Right atrium auricular region (tissue), 2 donors: ENCODE measurements at regions not wholly inside any gene's neighbourhood (a gene's known extent, or its start where the extent isn't known, plus 50 kb on each side); places are given as distances from the start of the nearest gene placed in this dataset.

Experiments used
- DNase-seq: peaks from one replicate; pipeline ENCODE4 v3.0.0-alpha.2; 2019; ENCODE audit warnings: low spot score
- H3K27ac ChIP-seq, 2 donors: fragments of 200-600 bp; sonication (generic); 1 replicate in 1 of 2; 2 replicates in 1 of 2; pipeline ENCODE4 v1.5.1; 2016 to 2019
- H3K27me3 ChIP-seq, 2 donors: fragments of 200-600 bp; sonication (generic); one replicate each; pipeline versions ENCODE4 v1.5.1 to v1.6.0; 2017 to 2019
- H3K36me3 ChIP-seq: fragments of 200-600 bp; sonication (generic); one replicate; pipeline ENCODE4 v1.5.1; 2016
- H3K4me1 ChIP-seq, 2 donors: fragments of 200-600 bp; sonication (generic); one replicate each; pipeline versions ENCODE4 v1.5.1 to v1.6.0; 2017 to 2019
- H3K4me3 ChIP-seq, 2 donors: fragments of 200-600 bp; sonication (generic); 1 replicate in 1 of 2; 2 replicates in 1 of 2; pipeline ENCODE4 v1.5.1; 2017 to 2019; ENCODE audit warnings: mild to moderate bottlenecking in 1 of 2, moderate library complexity in 1 of 2
- H3K9me3 ChIP-seq, 2 donors: fragments of 200-600 bp; sonication (generic); one replicate each; pipeline ENCODE4 v1.5.1; 2019
- CTCF ChIP-seq, 2 donors: fragments of 200-600 bp; sonication (generic); IDR thresholded peaks; one replicate each; pipeline ENCODE4 v1.5.1; 2019; ENCODE audit warnings: antibody characterized with exemption in 2 of 2

- H3K4me1 ChIP-seq: no peaks in the 10 kb centered on the region
- TF ChIP-seq CTCF (IDR thresholded peaks at IDR 0.05): no peak
- H3K36me3 ChIP-seq: no peaks in the 10 kb centered on the region
- H3K27ac ChIP-seq: no peak overlapping the region
- H3K4me3 ChIP-seq: no peak overlapping the region
- no peak for DNase-seq
- peaks cover 0 to 18% of the 10 kb centered on the region in 2 donors for H3K9me3 ChIP-seq
- no peaks in the 10 kb centered on the region for H3K27me3 ChIP-seq
Measured at GRCh38 chr4:179182741-179183140, 1740.5 kb upstream of the AGA start.

- H3K27ac ChIP-seq: no peak overlapping the region
- no peak overlapping the region for H3K4me3 ChIP-seq
- no peaks in the 10 kb centered on the region for H3K36me3 ChIP-seq
- no peaks in the 10 kb centered on the region for H3K27me3 ChIP-seq
- no peak for DNase-seq
- H3K4me1 ChIP-seq: no peaks in the 10 kb centered on the region
- no peak for TF ChIP-seq CTCF (IDR thresholded peaks at IDR 0.05)
- no peaks in the 10 kb centered on the region for H3K9me3 ChIP-seq
Measured at GRCh38 chr4:179195887-179196286, 1753.7 kb upstream of the AGA start.

DNA sequence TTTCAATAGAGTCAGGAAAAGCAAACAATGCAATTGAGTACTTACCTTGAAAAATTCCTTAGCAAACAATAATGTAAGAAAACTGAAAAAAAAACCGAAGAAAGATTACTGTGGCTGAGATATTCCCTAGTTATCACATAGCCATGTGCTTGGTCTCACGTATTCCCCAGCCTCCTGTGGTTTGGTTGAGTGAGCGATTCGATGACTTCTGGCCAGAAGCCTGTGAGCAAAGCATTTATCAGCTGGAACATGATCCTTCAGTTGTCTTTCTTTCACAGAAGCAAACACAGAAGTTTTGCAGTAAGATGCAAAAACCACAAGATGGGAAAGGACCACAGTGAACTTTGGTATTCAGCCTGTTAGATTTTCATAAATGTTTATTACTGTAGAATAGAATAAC is 1754.3 kb upstream of the AGA start:
- no peaks in the 10 kb centered on the region for H3K27me3 ChIP-seq
- no peaks in the 10 kb centered on the region for H3K9me3 ChIP-seq
- TF ChIP-seq CTCF (IDR thresholded peaks at IDR 0.05): no peak
- H3K36me3 ChIP-seq: no peaks in the 10 kb centered on the region
- H3K27ac ChIP-seq: no peak overlapping the region
- no peak for DNase-seq
- no peaks in the 10 kb centered on the region for H3K4me1 ChIP-seq
- no peak overlapping the region for H3K4me3 ChIP-seq

- H3K9me3 ChIP-seq: no peaks in the 10 kb centered on the region
Measured at GRCh38 chr4:179200681-179201080, 1758.4 kb upstream of the AGA start.

DNA sequence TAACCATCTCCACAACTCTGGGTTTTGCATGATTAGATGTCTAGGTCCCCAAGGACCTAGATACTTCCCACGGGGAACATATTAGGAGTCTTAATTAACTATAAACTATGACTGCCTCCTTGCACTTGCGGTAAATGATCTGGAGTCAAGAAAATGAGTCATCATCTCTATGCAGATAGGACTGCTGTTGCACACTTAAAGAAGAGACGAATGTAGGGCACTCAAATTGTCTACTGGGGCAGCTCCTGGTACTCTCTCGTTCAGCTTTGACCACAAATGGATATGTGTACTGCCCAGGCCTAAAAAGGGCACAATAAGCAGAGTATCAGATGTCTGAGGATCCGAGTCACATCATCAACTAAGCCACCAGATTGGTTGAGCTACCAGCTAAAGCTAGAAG is 1783.4 kb upstream of the AGA start:
- TF ChIP-seq CTCF (IDR thresholded peaks at IDR 0.05): no peak

More at GRCh38 chr4:179200681-179201080, 1758.4 kb upstream of the AGA start:
- Histone ChIP-seq H3K4me1 (no peaks in the 10 kb centered on the region), H3K27ac (no peak overlapping the region), H3K4me3 (no peak overlapping the region), H3K27me3 (no peaks in the 10 kb centered on the region), H3K36me3 (no peaks in the 10 kb centered on the region)
- no peak for TF ChIP-seq CTCF (IDR thresholded peaks at IDR 0.05)
- no peak for DNase-seq

GRCh38 chr4:179248821-179249220 is 1806.6 kb upstream of the AGA start:
- no peaks in the 10 kb centered on the region for H3K36me3 ChIP-seq
- no peak overlapping the region for H3K4me3 ChIP-seq
- no peaks in the 10 kb centered on the region for H3K9me3 ChIP-seq
- DNase-seq: no peak
- TF ChIP-seq CTCF (IDR thresholded peaks at IDR 0.05): no peak
- H3K27me3 ChIP-seq: no peaks in the 10 kb centered on the region
- no peaks in the 10 kb centered on the region for H3K4me1 ChIP-seq
- H3K27ac ChIP-seq: no peak overlapping the region

More for the DNA sequence above, 1783.4 kb upstream of the AGA start:
- Histone ChIP-seq H3K36me3 (no peaks in the 10 kb centered on the region), H3K4me3 (no peak overlapping the region), H3K4me1 (no peaks in the 10 kb centered on the region), H3K27me3 (no peaks in the 10 kb centered on the region), H3K27ac (no peak overlapping the region), H3K9me3 (no peaks in the 10 kb centered on the region)
- no peak for DNase-seq
